DND-41 (cell line): ENCODE measurements at regions not wholly inside any gene's neighbourhood (a gene's known extent, or its start where the extent isn't known, plus 50 kb on each side); places are given as distances from the start of the nearest gene placed in this dataset.

Source experiments
- ATAC-seq: fragments of 200-7000 bp; cut with Tn5 transposase; 3 replicates; pipeline ENCODE4 v1.9.1; 2021; ENCODE audit warnings: low read depth; ENCODE audit not compliant: insufficient read depth
- DNase-seq: peaks from one replicate; pipeline ENCODE4 v3.0.0-alpha.2; 2020
- H2AFZ ChIP-seq: 2 replicates; pipeline ENCODE4 v1.6.0; 2012; ENCODE audit warnings: low read depth, low read length
- H3K27ac ChIP-seq: 2 replicates; pipeline ENCODE4 v1.5.1; 2012; ENCODE audit warnings: low read length, inconsistent platforms
- H3K27me3 ChIP-seq: fragments of 200-600 bp; sonication (generic); 2 replicates; pipeline ENCODE4 v1.6.0; 2012; ENCODE audit warnings: low read length, mild to moderate bottlenecking, inconsistent platforms; ENCODE audit not compliant: insufficient read depth, poor library complexity
- H3K36me3 ChIP-seq: 2 replicates; pipeline ENCODE4 v1.5.1; 2012; ENCODE audit warnings: low read length, inconsistent platforms; ENCODE audit not compliant: insufficient read depth
- H3K4me1 ChIP-seq: 2 replicates; pipeline ENCODE4 v1.5.1; 2012; ENCODE audit warnings: mild to moderate bottlenecking, low read length; ENCODE audit not compliant: insufficient read depth
- H3K4me2 ChIP-seq: 2 replicates; pipeline ENCODE4 v1.6.0; 2012; ENCODE audit warnings: mild to moderate bottlenecking, moderate library complexity, low read length, inconsistent platforms; ENCODE audit not compliant: insufficient read depth
- H3K4me3 ChIP-seq, 2 experiments: fragments of 200-600 bp in 1 of 2; shearing (Covaris generic) in 1 of 2; 2 replicates each; pipeline ENCODE4 v1.5.1; 2012 to 2016; ENCODE audit warnings: inconsistent platforms in 2 of 2, low read length in 2 of 2, mild to moderate bottlenecking in 2 of 2, low read depth in 1 of 2, moderate library complexity in 1 of 2
- H3K79me2 ChIP-seq: 2 replicates; pipeline ENCODE4 v1.6.0; 2012; ENCODE audit warnings: low read length, inconsistent platforms; ENCODE audit not compliant: insufficient read depth
- H3K9ac ChIP-seq: 2 replicates; pipeline ENCODE4 v1.6.0; 2012; ENCODE audit warnings: low read depth, mild to moderate bottlenecking, inconsistent platforms, low read length, moderate library complexity
- H3K9me3 ChIP-seq: 2 replicates; pipeline ENCODE4 v1.5.1; 2012; ENCODE audit warnings: low read length, moderate library complexity, mild to moderate bottlenecking, inconsistent platforms; ENCODE audit not compliant: insufficient read depth, severe bottlenecking
- H4K20me1 ChIP-seq: 2 replicates; pipeline ENCODE4 v1.6.0; 2012; ENCODE audit warnings: low read length; ENCODE audit not compliant: insufficient read depth
- CTCF ChIP-seq: IDR thresholded peaks from 2 replicates; pipeline ENCODE4 v1.5.1; 2012; ENCODE audit warnings: borderline replicate concordance, low read length, moderate library complexity, mild to moderate bottlenecking; ENCODE audit not compliant: poor library complexity, severe bottlenecking; ENCODE audit errors: extremely low read depth
- EZH2 ChIP-seq: IDR thresholded peaks from 3 replicates; pipeline ENCODE4 v1.6.1; 2012; ENCODE audit warnings: borderline replicate concordance, low read depth, mild to moderate bottlenecking, moderate library complexity, low read length, inconsistent platforms; ENCODE audit not compliant: severe bottlenecking

GRCh38 chr6:140957386-140957785 is 1175.3 kb upstream of the GJE1 start:
- Histone ChIP-seq H3K4me3 (no peak overlapping the region), H3K9ac (no peak overlapping the region), H3K27ac (no peak overlapping the region), H3K4me1 (no peaks in the 10 kb centered on the region), H4K20me1 (no peaks in the 10 kb centered on the region), H3K4me2 (no peak overlapping the region), H3K27me3 (no peaks in the 10 kb centered on the region), H3K36me3 (no peaks in the 10 kb centered on the region), H2AFZ (no peak overlapping the region), H3K9me3 (no peaks in the 10 kb centered on the region), H3K79me2 (no peaks in the 10 kb centered on the region)
- DNase-seq (no peak), ATAC-seq (no peak)
- TF ChIP-seq CTCF (no peak), EZH2 (no peak)

GRCh38 chr6:140956571-140957369 is 1176.0 kb upstream of the GJE1 start:
- ATAC-seq = no peak
- no peaks in the 10 kb centered on the region for H3K9me3 ChIP-seq
- H3K4me2 ChIP-seq = no peak overlapping the region
- H2AFZ ChIP-seq = no peak overlapping the region
- DNase-seq = no peak
- no peak overlapping the region for H3K27ac ChIP-seq
- no peaks in the 10 kb centered on the region for H3K4me1 ChIP-seq
- H4K20me1 ChIP-seq = no peaks in the 10 kb centered on the region
- no peaks in the 10 kb centered on the region for H3K27me3 ChIP-seq
- no peak overlapping the region for H3K9ac ChIP-seq
- H3K36me3 ChIP-seq = no peaks in the 10 kb centered on the region
- H3K79me2 ChIP-seq = no peaks in the 10 kb centered on the region
- TF ChIP-seq EZH2 (no peak), CTCF (no peak)
- H3K4me3 ChIP-seq = no peak overlapping the region

- Histone ChIP-seq H3K4me2 (no peak overlapping the region), H3K27me3 (no peaks in the 10 kb centered on the region), H3K9ac (no peak overlapping the region), H3K4me3 (no peak overlapping the region), H3K27ac (no peak overlapping the region), H3K4me1 (no peaks in the 10 kb centered on the region), H3K9me3 (peaks cover 5% of the 10 kb centered on the region), H4K20me1 (no peaks in the 10 kb centered on the region), H3K36me3 (no peaks in the 10 kb centered on the region), H2AFZ (no peak overlapping the region), H3K79me2 (no peaks in the 10 kb centered on the region)
- TF ChIP-seq CTCF (no peak), EZH2 (no peak)
- DNase-seq = no peak
- no peak for ATAC-seq
Measured at GRCh38 chr6:140940251-140940925, 1192.3 kb upstream of the GJE1 start.
